Head of caudate nucleus (tissue), 42 donors: ENCODE measurements at regions not wholly inside any gene's neighbourhood (a gene's known extent, or its start where the extent isn't known, plus 50 kb on each side); places are given as distances from the start of the nearest gene placed in this dataset.
"Not testable (repeated sequence)": the region's sequence is repeated elsewhere in the genome, so short reads cannot be mapped to it uniquely, and the experiment has no call there.

ENCODE experiments used
- DNase-seq, 42 donors: peaks; one replicate each; pipeline versions ENCODE4 v3.0.0 to v3.0.0-alpha.2; 2020 to 2021; ENCODE audit warnings: mixed read lengths in 7 of 42
- intact Hi-C: fragments of 100-400 bp; cut with DNase I; formaldehyde crosslinking; loops from one replicate; pipeline ENCODE4 v1.15.0; 2022

DNA sequence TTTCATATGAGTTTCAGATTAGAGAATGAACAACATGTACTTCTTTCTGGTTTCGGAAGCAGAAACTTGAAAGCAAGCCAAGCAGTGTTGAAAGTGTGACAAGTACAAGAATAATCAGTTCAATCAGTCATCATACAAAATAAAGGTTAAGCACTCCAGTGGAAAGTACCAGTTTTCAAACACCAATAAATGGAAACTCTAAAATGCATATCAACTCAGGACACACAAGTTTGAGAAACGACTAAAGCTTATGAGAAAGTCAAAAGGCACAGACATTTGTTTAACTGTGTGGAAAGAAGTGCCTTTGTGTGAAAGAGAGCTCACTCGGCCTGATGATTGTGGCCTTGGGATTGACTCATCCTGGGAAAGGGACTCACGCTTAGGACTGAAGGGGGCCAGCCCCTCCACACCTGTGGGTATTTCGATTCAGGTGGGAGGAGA lies 60.6 kb upstream of the AKR1C1 start:
- DNase-seq: peak in 1 of 42 donors; percentile 10
- intact Hi-C loops: no loop called here

DNA sequence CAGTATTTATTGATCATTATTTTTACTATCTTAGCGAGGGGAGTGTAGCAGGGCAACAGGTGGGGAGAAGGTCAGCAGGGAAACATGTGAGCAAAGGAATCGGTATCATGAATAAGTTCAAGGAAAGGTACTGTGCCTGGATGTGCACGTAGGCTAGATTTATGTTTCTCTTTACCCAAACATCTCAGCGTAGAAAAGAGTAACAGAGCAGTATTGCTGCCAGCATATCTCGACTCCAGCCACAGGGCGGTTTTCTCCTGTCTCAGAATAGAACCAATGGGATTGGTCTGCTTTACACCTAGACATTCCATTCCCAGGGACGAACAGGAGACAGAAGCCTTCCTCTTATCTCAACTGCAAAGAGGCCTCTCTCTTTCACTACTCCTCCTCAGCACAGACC lies 60.1 kb upstream of the AKR1C1 start:
- intact Hi-C loops: not testable (repeated sequence)

DNA sequence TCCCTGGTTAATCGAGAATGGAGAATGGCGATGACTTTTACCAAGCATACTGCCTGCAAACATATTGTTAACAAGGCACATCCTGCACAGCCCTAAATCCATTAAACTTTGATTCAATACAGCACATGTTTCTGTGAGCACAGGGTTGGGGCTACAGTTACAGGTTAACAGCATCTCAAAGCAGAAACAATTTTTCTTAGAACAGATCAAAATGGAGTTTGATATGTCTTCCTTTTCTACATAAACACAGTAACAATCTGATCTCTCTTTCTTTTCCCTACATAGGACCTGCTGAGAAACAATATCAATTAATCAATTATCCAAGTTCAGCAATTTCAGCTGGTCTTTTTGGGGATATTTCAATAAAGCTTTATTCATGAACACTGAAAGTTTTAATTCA lies 59.5 kb upstream of the AKR1C1 start:
- DNase-seq, intact Hi-C loops: not testable (repeated sequence)

More for the DNA sequence above, 60.1 kb upstream of the AKR1C1 start:
- not testable (repeated sequence) for DNase-seq

DNA sequence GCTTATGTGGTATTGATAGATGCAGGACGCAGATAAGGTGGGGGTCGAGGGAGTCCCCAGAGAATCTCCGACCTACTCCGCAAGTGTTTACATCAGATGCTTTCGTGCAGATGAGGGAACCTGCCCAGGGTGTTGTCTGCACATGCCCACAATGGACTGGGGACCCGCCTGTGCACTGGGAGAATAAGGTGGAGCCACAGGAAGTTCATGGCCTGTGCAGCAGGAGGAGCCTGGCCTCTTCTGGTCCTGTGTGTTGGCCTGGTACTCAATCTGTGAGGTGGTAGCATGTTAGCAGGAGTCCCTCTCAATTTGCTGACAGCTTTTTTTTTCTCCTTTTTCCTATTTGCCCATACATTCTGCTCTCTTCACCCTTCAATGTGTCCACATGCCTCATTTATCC lies 54.1 kb upstream of the AKR1C1 start:
- intact Hi-C loops: no loop called here
- DNase-seq: no peak
